ENCODE measurements at regions not wholly inside any gene's neighbourhood (a gene's known extent, or its start where the extent isn't known, plus 50 kb on each side); places are given as distances from the start of the nearest gene placed in this dataset.

- TF ChIP-seq USF1 (CRISPR knock-in tag; IDR thresholded peaks at IDR 0.05) (no peak), RORB (CRISPR knock-in tag; IDR thresholded peaks at IDR 0.05) (no peak), E2F4 (CRISPR knock-in tag; IDR thresholded peaks at IDR 0.05; ENCODE audit: borderline replicate concordance, low read depth) (no peak), FOXK1 (CRISPR knock-in tag; IDR thresholded peaks at IDR 0.05) (no peak), CREB1 (CRISPR knock-in tag; IDR thresholded peaks at IDR 0.05) (no peak), TEAD4 (CRISPR knock-in tag; IDR thresholded peaks at IDR 0.05) (no peak), RELA (CRISPR knock-in tag; IDR thresholded peaks at IDR 0.05; ENCODE audit: borderline replicate concordance) (no peak), ZNF138 (CRISPR knock-in tag; conservative IDR thresholded peaks at IDR 0.05) (no peak), E2F1 (CRISPR knock-in tag; IDR thresholded peaks at IDR 0.05) (no peak), PRDM15 (CRISPR knock-in tag; IDR thresholded peaks at IDR 0.05) (no peak)
- TF ChIP-seq, protein P1, sequence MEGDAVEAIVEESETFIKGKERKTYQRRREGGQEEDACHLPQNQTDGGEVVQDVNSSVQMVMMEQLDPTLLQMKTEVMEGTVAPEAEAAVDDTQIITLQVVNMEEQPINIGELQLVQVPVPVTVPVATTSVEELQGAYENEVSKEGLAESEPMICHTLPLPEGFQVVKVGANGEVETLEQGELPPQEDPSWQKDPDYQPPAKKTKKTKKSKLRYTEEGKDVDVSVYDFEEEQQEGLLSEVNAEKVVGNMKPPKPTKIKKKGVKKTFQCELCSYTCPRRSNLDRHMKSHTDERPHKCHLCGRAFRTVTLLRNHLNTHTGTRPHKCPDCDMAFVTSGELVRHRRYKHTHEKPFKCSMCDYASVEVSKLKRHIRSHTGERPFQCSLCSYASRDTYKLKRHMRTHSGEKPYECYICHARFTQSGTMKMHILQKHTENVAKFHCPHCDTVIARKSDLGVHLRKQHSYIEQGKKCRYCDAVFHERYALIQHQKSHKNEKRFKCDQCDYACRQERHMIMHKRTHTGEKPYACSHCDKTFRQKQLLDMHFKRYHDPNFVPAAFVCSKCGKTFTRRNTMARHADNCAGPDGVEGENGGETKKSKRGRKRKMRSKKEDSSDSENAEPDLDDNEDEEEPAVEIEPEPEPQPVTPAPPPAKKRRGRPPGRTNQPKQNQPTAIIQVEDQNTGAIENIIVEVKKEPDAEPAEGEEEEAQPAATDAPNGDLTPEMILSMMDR (IDR thresholded peaks at IDR 0.05): no peak
- TF ChIP-seq, protein P2, sequence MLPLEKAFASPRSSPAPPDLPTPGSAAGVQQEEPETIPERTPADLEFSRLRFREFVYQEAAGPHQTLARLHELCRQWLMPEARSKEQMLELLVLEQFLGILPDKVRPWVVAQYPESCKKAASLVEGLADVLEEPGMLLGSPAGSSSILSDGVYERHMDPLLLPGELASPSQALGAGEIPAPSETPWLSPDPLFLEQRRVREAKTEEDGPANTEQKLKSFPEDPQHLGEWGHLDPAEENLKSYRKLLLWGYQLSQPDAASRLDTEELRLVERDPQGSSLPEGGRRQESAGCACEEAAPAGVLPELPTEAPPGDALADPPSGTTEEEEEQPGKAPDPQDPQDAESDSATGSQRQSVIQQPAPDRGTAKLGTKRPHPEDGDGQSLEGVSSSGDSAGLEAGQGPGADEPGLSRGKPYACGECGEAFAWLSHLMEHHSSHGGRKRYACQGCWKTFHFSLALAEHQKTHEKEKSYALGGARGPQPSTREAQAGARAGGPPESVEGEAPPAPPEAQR (CRISPR knock-in tag; IDR thresholded peaks at IDR 0.05): no peak
Measured at GRCh38 chr15:47551546-47551945, 165.8 kb upstream of the SEMA6D start.

Data from WTC11 (cell line).